Neuronal stem cell (in vitro differentiated cells): ENCODE measurements at regions not wholly inside any gene's neighbourhood (a gene's known extent, or its start where the extent isn't known, plus 50 kb on each side); places are given as distances from the start of the nearest gene placed in this dataset.

ENCODE experiments used
- DNase-seq: peaks from one replicate; pipeline ENCODE4 v3.0.0-alpha.2; 2013; ENCODE audit warnings: low spot score
- H2AFZ ChIP-seq: one replicate; pipeline ENCODE4 v1.6.1; 2013; ENCODE audit warnings: mild to moderate bottlenecking, low read length, inconsistent platforms
- H2AK5ac ChIP-seq: 2 replicates; pipeline ENCODE4 v1.6.1; 2013; ENCODE audit warnings: low read depth, mild to moderate bottlenecking, inconsistent platforms, low read length, moderate library complexity, mixed read lengths
- H2BK120ac ChIP-seq: 2 replicates; pipeline ENCODE4 v1.6.1; 2013; ENCODE audit warnings: low read depth, mild to moderate bottlenecking, inconsistent platforms, low read length, moderate library complexity, mixed read lengths
- H2BK12ac ChIP-seq: one replicate; pipeline ENCODE4 v1.6.1; 2013; ENCODE audit warnings: low read length, inconsistent platforms
- H2BK15ac ChIP-seq: 2 replicates; pipeline ENCODE4 v1.6.1; 2013; ENCODE audit warnings: mild to moderate bottlenecking, low read length, inconsistent platforms, mixed read lengths
- H2BK5ac ChIP-seq: one replicate; pipeline ENCODE4 v1.6.1; 2013; ENCODE audit warnings: inconsistent platforms, mild to moderate bottlenecking, low read length, moderate library complexity
- H3K14ac ChIP-seq: one replicate; pipeline ENCODE4 v1.6.1; 2013; ENCODE audit warnings: low read length, inconsistent platforms
- H3K18ac ChIP-seq: 2 replicates; pipeline ENCODE4 v1.6.1; 2013; ENCODE audit warnings: low read length, inconsistent platforms
- H3K23ac ChIP-seq: 2 replicates; pipeline ENCODE4 v1.6.1; 2013; ENCODE audit warnings: low read depth, mild to moderate bottlenecking, mixed read lengths, low read length, inconsistent platforms; ENCODE audit not compliant: poor library complexity
- H3K27ac ChIP-seq: replicated peaks from 3 replicates; pipeline ENCODE4 v1.5.1; 2013; ENCODE audit warnings: low read length, inconsistent platforms
- H3K27me3 ChIP-seq, 3 experiments: 2 replicates each; pipeline ENCODE4 v1.6.1; 2013; ENCODE audit warnings: low read length in 3 of 3, mild to moderate bottlenecking in 2 of 3, inconsistent platforms in 1 of 3, low read depth in 1 of 3, mixed read lengths in 1 of 3, moderate library complexity in 1 of 3; ENCODE audit not compliant: control insufficient read depth in 3 of 3, insufficient read depth in 3 of 3
- H3K36me3 ChIP-seq, 2 donors: replicated peaks in 1 of 2; 2 replicates each; pipeline ENCODE4 v1.6.1; 2013; ENCODE audit warnings: low read length in 2 of 2; ENCODE audit not compliant: control insufficient read depth in 2 of 2, insufficient read depth in 2 of 2
- H3K4ac ChIP-seq: 2 replicates; pipeline ENCODE4 v1.6.1; 2013; ENCODE audit warnings: inconsistent platforms, mild to moderate bottlenecking, low read length, moderate library complexity
- H3K4me1 ChIP-seq, 2 donors: 1 replicate in 1 of 2; 2 replicates in 1 of 2; pipeline ENCODE4 v1.6.1; 2013; ENCODE audit warnings: low read length in 2 of 2, low read depth in 1 of 2; ENCODE audit not compliant: control insufficient read depth in 2 of 2, insufficient read depth in 1 of 2
- H3K4me2 ChIP-seq: one replicate; pipeline ENCODE4 v1.6.1; 2013; ENCODE audit warnings: mild to moderate bottlenecking, low read length, inconsistent platforms; ENCODE audit not compliant: insufficient read depth, poor library complexity, severe bottlenecking
- H3K4me3 ChIP-seq, 2 donors: 2 replicates each; pipeline ENCODE4 v1.5.1; 2013; ENCODE audit warnings: low read length in 2 of 2, mild to moderate bottlenecking in 2 of 2, inconsistent platforms in 1 of 2, moderate library complexity in 1 of 2
- H3K79me1 ChIP-seq: one replicate; pipeline ENCODE4 v1.6.1; 2013; ENCODE audit warnings: low read depth, mild to moderate bottlenecking, inconsistent platforms, low read length, moderate library complexity
- H3K9ac ChIP-seq: one replicate; pipeline ENCODE4 v1.6.1; 2013; ENCODE audit warnings: mild to moderate bottlenecking, low read depth, low read length, inconsistent platforms; ENCODE audit not compliant: poor library complexity
- H3K9me3 ChIP-seq, 2 donors: replicated peaks in 1 of 2; 2 replicates each; pipeline versions ENCODE3 to v1.6.1; 2013; ENCODE audit warnings: low read length in 2 of 2, mild to moderate bottlenecking in 2 of 2, inconsistent platforms in 1 of 2, low read depth in 1 of 2, mixed read lengths in 1 of 2, moderate library complexity in 1 of 2; ENCODE audit not compliant: control insufficient read depth in 2 of 2, insufficient read depth in 1 of 2
- H4K8ac ChIP-seq: one replicate; pipeline ENCODE4 v1.6.1; 2013; ENCODE audit warnings: low read depth, mild to moderate bottlenecking, inconsistent platforms, low read length, moderate library complexity
- H4K91ac ChIP-seq: one replicate; pipeline ENCODE4 v1.6.1; 2013; ENCODE audit warnings: low read length, low read depth, mild to moderate bottlenecking, inconsistent platforms; ENCODE audit not compliant: poor library complexity
- WGBS, 2 donors: extraction: QIAGEN DNeasy Blood & Tissue Kit; methylation state at CpG; one replicate each; pipeline ENCODE4 v1.1.7; 2013; ENCODE audit warnings: missing lambda C conversion rate in 2 of 2, mixed read lengths in 1 of 2; ENCODE audit not compliant: insufficient read length in 2 of 2, insufficient replicate concordance in 1 of 2; ENCODE audit errors: extremely low coverage in 2 of 2; 5-methylcytosine and 5-hydroxymethylcytosine counted together

GRCh38 chr1:184166485-184166884 is 115.0 kb downstream of the TSEN15 start:
- no peak overlapping the region for H2AFZ ChIP-seq
- no peak overlapping the region for H2AK5ac ChIP-seq
- H3K4me1 ChIP-seq, result peaks cover 0 to under 1% of the 10 kb centered on the region in 2 donors
- no peak for DNase-seq
- H2BK5ac ChIP-seq, result no peak overlapping the region
- H2BK15ac ChIP-seq, result no peak overlapping the region
- no peak overlapping the region for H2BK12ac ChIP-seq
- no peak overlapping the region for H3K4ac ChIP-seq
- H3K9ac ChIP-seq, result no peak overlapping the region
- no peak overlapping the region for H3K18ac ChIP-seq
- H3K4me2 ChIP-seq, result no peak overlapping the region
- H3K36me3 ChIP-seq, result no peaks in the 10 kb centered on the region
- no peak overlapping the region for H3K23ac ChIP-seq
- H3K27ac ChIP-seq, result no peak overlapping the region
- no CpG with 5 or more reads among the region's 3 CpGs for WGBS, 2 donors
- H3K79me1 ChIP-seq, result no peaks in the 10 kb centered on the region
- no peak overlapping the region for H3K14ac ChIP-seq
- no peak overlapping the region for H2BK120ac ChIP-seq
- no peak overlapping the region for H3K4me3 ChIP-seq
- H3K27me3 ChIP-seq, result no peaks in the 10 kb centered on the region
- no peak overlapping the region for H4K91ac ChIP-seq
- H3K9me3 ChIP-seq, result no peaks in the 10 kb centered on the region
- no peak overlapping the region for H4K8ac ChIP-seq

DNA sequence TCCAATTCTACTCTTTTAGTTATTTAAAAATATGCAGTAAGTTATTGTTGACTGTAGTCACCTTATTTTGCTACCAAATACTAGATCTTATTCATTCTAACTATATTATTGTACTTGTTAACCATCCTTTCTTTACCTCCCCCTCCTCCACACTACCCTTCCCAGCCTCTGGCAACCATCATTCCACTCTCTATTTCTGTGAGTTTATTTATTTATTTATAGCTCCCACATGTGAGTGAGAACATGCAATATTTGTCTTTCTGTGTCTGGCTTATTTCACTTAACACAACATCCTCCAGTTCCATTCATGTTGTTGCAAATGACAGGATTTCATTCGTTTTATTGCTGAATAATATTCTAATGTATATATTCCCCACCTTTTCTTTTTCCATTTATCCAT is 115.8 kb downstream of the TSEN15 start:
- no peak overlapping the region for H3K14ac ChIP-seq
- DNase-seq, result no peak
- H2BK120ac ChIP-seq, result no peak overlapping the region
- H3K4me2 ChIP-seq, result no peak overlapping the region
- no peak overlapping the region for H3K27ac ChIP-seq
- H3K23ac ChIP-seq, result no peak overlapping the region
- H3K36me3 ChIP-seq, result no peaks in the 10 kb centered on the region
- no peak overlapping the region for H3K18ac ChIP-seq
- H3K9ac ChIP-seq, result no peak overlapping the region
- H3K4me3 ChIP-seq, result no peak overlapping the region
- H3K27me3 ChIP-seq, result no peaks in the 10 kb centered on the region
- H3K4me1 ChIP-seq, result no peaks in the 10 kb centered on the region
- H3K79me1 ChIP-seq, result no peaks in the 10 kb centered on the region
- H2BK12ac ChIP-seq, result no peak overlapping the region
- H3K9me3 ChIP-seq, result no peaks in the 10 kb centered on the region
- H2AFZ ChIP-seq, result no peak overlapping the region
- H3K4ac ChIP-seq, result no peak overlapping the region
- H2BK5ac ChIP-seq, result no peak overlapping the region
- H2BK15ac ChIP-seq, result no peak overlapping the region
- no peak overlapping the region for H4K91ac ChIP-seq
- no CpG with 5 or more reads among the region's 1 CpG for WGBS, 2 donors
- no peak overlapping the region for H4K8ac ChIP-seq
- no peak overlapping the region for H2AK5ac ChIP-seq

GRCh38 chr1:184170719-184171118 is 119.2 kb downstream of the TSEN15 start:
- Histone ChIP-seq H3K36me3 (peaks cover 0 to 2% of the 10 kb centered on the region in 2 donors), H3K23ac (no peak overlapping the region), H3K9me3 (peaks cover 0 to 2% of the 10 kb centered on the region in 2 donors), H3K79me1 (peaks cover 2% of the 10 kb centered on the region), H3K18ac (no peak overlapping the region), H3K4me1 (no peaks in the 10 kb centered on the region), H2BK12ac (no peak overlapping the region), H3K27me3 (no peaks in the 10 kb centered on the region), H2AK5ac (no peak overlapping the region), H2BK5ac (no peak overlapping the region), H3K14ac (no peak overlapping the region), H2BK120ac (no peak overlapping the region), H2AFZ (no peak overlapping the region), H2BK15ac (no peak overlapping the region), H3K4me2 (no peak overlapping the region), H3K9ac (no peak overlapping the region), H3K4me3 (no peak overlapping the region), H3K27ac (no peak overlapping the region), H4K91ac (no peak overlapping the region), H4K8ac (no peak overlapping the region), H3K4ac (no peak overlapping the region)
- DNase-seq, result no peak

GRCh38 chr1:184176058-184176457 is 124.5 kb downstream of the TSEN15 start:
- no CpG with 5 or more reads among the region's 2 CpGs for WGBS, 2 donors
- Histone ChIP-seq H3K36me3 (peaks cover 0 to 2% of the 10 kb centered on the region in 2 donors), H3K4me2 (no peak overlapping the region), H3K14ac (no peak overlapping the region), H3K27ac (no peak overlapping the region), H2BK5ac (no peak overlapping the region), H3K9me3 (peaks cover 0 to 2% of the 10 kb centered on the region in 2 donors), H3K4me1 (no peaks in the 10 kb centered on the region), H2BK15ac (no peak overlapping the region), H4K8ac (no peak overlapping the region), H2AFZ (no peak overlapping the region), H3K4ac (no peak overlapping the region), H3K27me3 (no peaks in the 10 kb centered on the region), H2AK5ac (no peak overlapping the region), H3K9ac (no peak overlapping the region), H3K18ac (no peak overlapping the region), H3K79me1 (peaks cover 2% of the 10 kb centered on the region), H4K91ac (no peak overlapping the region), H2BK12ac (no peak overlapping the region), H2BK120ac (no peak overlapping the region), H3K4me3 (no peak overlapping the region), H3K23ac (no peak overlapping the region)
- no peak for DNase-seq
